ENCODE measurements at regions not wholly inside any gene's neighbourhood (a gene's known extent, or its start where the extent isn't known, plus 50 kb on each side); places are given as distances from the start of the nearest gene placed in this dataset.
"Not testable (repeated sequence)": the region's sequence is repeated elsewhere in the genome, so short reads cannot be mapped to it uniquely, and the experiment has no call there.

DNA sequence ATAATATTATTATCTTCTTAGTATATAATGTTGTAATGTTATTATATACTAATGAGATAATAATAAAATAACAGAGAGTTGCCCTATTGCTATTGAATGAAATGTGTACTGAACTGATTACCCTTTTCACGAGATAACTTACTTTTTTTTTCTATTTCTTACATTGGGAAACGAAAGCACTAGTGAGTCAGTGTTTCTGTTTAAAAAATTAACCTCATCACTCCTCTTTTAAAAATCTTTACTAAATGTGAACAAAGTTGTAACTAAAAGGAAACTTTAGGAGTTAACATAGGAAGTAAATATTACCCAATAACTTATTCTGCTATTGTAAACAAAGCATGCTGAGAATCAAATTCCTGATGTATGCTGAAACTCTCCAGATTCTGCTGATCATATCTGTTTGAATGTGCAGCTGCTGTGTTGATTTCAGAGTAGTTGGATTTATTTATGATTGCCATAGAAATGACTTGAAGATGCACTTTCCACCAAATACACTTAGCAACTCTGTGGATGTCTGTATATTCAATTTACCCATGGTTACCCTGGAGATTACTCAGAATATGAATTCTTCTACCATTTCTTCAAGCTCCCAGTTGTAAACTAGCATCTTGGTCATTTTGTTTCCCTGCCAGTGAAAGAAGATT, 523.4 kb downstream of the TENT5A start:
- DNase-seq: no peak

DNA sequence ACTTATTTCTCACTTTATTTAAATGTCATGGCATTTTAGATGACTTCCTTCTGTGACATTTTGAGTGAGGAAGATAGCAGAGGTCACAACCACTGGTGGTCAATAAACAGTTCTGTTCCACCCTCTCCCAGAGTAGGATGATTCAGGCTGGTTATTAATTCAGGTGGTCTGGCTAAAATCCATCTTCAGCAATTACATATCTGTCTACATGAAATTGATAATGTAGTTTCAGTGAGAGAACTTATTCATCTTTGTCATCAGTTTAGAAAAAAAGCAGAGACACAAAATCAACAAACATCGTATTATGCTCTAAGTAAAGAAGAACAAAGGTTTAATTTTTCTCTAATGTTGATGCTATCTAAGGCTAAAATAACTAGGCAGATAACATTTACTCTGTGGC, 525.5 kb downstream of the TENT5A start:
- no peak for DNase-seq

DNA sequence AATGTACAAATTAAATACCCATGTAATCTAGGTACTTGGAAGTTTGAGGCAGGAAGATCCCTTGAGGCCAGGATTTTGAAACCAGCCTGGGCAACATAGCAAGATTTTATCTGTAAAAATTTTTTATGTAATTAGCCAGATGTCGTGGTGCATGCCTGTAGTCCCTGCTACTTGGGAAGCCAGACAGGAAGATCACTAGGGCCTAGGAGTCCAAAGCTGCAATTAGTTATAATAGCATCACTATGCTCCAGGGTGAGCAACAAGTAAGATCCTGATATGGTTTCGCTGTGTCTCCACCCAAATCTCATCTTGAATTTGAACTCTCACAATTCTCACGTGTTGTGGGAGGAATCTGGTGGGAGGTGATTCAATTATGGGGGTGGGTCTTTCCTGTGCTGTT, 535.8 kb downstream of the TENT5A start:
- DNase-seq: no peak

- DNase-seq: no peak
Measured at GRCh38 chr6:81215092-81215432, 537.4 kb downstream of the TENT5A start.

- DNase-seq: no peak
Measured at GRCh38 chr6:81214414-81215091, 537.9 kb downstream of the TENT5A start.

DNA sequence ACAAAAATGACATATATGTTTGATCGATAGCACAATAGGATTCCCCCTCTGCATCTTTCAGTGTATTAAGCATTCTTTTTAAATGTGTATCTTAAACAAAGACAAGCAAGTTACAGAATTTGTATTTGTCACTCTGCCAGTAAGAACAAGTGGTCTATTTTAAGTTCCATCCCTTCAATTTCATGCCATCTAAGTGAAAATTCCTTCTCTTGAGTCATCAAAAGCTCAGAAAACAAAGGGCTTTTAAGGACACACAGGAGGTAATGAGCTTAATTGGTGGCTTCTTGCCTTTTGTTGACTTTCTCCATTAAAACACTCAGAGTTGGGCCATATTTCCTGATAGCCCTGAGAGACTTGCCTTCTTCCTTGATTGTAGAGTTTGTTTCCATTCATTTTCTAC, 547.8 kb downstream of the TENT5A start:
- no peak for DNase-seq

DNA sequence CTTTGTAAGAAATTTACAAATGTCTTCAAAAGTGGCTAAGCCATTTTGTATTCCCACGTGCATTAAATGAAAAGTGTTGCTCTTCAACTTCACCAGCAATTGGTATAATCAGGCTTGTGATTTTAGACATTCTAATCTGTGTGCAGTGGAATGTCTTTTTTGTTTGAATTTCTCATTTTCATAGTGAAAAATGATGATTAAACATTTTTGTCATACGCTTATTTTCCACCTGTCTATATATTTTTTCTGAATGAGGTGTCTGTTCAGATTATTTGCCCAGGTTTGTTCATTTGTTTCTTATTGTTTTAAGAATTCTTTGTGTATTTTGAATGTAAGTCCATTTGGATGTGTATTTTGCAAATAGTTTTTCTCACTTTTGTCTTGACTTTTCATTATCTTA, 558.1 kb downstream of the TENT5A start:
- no peak for DNase-seq

DNA sequence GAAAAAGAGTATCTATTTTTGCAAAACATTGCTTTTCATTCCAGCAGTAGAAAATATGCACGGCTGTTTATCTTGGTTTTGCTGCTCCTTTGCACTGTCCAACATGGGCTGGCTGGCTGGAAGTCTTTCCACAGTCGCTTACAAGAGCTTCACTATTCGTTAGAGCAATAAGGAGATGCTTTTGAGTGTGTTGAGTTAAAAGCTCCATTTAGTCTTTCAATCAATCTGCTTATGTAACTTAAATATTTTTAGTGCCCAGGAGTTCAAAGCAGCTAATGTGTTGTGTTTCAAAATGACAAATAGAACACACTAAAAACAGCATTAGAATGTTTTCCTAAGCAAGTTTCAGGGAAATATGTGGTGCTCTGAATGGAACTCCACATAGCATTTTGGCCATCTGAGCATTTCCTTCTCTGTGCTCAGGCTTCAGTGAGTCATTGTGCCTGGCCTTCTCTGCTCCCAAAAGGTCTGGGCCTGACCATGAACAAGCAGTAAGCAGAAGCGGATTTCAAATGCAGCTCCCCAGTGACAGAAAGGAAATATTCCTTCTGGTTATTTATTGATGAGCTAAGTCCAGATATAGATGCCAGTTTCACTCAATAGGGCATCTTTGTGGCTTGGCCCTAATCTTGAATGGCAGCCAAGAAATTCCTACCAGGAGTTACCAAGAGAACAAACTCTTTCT, 580.3 kb downstream of the TENT5A start:
- DNase-seq: no peak

DNA sequence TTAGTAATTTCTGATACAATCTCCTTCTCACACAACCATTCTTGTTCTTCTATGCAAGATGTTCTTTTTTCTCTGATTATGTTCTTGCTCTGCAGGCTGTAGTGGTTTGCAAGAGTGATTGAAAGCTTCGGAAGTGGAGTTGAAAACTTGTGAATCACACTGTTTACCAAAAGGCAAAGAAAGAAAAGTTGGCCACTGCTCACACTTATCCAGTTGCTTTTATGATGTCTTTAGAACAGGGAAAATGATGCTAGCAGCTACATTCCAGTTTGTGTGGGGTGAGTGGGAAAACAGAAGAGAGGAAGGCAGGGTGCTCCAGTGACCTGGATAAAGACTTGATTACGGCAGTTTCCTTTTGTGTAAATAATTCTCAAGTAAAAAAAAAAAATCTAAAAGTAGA, 583.3 kb downstream of the TENT5A start:
- DNase-seq: no peak

- DNase-seq: no peak
Measured at GRCh38 chr6:81166770-81167169, 585.7 kb downstream of the TENT5A start.

GRCh38 chr6:81158956-81159355, 593.5 kb downstream of the TENT5A start:
- no peak for DNase-seq

DNA sequence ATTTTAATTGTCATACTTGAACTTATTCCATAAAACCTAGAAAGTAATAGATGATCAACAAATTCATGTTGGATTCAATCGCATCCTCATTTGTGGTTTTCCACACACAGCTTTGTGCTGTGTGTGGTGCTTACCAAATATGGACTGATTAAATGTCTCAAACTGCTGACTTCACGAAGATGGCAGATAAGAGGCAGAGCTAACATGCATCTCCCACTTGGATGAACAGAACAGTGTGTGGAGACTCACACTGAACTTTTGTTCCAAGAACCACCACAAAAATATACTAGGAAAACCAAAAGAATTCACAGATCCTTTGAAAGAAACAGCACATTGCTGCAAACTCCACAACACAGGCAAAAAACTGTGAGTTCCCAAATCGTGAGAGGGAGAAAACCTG, 603.7 kb downstream of the TENT5A start:
- no peak for DNase-seq

DNA sequence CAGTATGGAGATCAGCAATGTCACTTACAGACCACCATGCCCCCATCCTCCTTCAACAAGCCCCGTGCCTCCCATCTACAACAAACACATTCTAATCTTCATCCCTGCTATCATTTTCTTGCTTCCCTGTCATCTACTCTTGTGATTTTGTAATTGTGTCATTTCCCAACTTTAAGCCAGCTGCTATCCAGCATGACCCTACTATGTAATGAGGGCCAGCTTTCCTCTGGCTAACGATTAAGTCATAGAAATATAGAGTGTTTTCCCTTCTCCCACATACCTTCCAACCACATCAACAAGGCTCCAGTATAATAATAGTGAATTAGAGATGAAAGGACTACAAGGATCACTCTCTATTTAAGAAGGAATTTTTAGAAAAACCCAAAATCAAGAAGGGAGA, 607.0 kb downstream of the TENT5A start:
- DNase-seq: no peak

DNA sequence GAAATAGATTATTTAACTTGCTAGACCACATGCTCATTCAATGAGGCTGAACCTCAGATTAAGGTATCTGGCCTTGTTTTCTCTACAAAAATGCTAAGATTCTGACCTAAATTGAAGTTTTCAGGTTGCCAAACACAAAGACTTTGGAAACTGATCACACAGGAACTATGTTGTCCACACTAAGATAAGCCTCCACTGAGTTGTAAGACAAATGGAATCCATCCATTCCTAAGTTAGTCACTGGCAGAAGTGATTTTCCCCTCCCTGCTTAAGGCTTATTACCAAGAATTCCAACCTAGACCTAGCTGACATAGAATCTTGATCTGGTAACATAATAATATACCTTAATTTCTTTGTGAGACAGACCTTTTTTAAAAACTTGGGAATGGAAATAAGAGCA, 608.1 kb downstream of the TENT5A start:
- no peak for DNase-seq

DNA sequence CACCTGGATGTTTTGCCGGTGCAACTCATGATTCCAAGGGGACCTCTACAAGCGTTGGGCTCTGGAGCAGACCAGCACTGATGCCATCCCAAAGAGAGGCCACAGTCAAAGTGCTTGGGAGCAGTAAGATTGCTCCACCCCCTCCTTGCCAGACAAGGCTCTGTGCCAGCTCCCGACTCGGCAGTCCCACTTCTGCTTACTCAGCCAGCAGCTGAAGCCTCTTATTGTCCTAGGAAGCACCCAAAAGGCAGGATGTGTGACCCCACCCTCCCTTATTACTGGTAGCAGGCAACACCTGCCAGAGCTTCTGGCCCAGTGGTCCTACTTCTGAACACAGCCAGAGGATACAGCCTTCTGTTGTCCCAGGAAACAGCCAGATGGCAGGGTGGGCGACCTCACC, 614.2 kb downstream of the TENT5A start:
- no peak for DNase-seq

GRCh38 chr6:81130969-81131368, 621.5 kb downstream of the TENT5A start:
- no peak for DNase-seq

- no peak for DNase-seq
Measured at GRCh38 chr6:81130061-81130460, 622.4 kb downstream of the TENT5A start.

DNA sequence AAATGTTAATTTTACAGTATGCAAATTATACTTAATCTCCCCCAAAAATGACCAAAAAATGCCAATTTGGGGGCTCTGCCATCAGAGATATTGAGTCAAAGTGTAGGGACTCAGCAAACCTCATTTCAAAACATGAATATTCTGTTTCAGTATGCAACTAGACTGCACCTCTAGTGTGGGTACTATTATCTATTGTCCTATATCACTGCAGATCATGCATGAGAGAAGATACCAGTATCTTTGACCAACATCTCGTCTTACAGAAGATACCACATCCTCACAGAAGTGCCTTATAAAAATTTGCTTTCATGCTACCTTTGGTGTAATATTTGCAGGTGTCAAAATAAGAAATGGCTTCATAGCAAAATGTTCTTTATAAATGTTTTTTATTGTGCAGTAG, 623.8 kb downstream of the TENT5A start:
- no peak for DNase-seq

DNA sequence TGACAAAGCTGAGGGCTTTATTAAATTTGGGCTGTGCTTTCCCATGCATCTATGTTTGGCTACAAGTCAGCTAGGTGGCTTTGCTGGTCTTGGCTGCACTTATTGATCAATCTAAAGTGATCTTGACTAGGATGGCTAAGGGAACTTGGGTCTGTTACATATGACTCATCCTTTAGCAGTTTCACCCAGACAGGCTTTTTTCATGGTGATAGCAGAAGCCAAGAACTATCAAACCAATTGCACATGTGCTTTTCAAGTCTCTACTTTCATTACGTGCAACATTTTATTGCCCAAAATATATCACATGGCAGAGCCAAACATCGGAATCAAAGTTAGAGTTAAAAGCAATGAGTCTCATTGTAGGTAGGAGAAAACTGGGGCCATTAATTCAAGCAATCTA, 626.3 kb downstream of the TENT5A start:
- DNase-seq: no peak

DNA sequence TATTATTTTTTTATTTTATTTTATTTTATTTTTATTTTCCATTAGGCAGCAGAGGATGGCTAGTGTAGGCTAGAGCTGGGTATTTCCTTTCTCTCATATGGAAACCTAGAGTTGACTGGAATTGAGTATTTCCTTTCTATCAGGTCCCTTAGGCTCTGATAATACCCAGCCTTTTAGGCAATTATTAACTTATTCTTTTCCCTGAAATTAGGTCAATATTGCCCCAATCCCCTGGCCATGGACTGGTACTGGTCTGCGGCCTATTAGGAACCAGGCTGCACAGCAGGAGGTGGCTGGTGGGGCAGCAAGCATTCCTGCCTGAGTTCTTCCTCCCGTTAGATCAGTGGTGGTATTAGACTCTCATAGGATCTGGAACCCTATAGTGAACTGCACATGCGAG, 632.2 kb downstream of the TENT5A start:
- DNase-seq: no peak

GRCh38 chr6:81105998-81106397, 646.5 kb downstream of the TENT5A start:
- no peak for DNase-seq

DNA sequence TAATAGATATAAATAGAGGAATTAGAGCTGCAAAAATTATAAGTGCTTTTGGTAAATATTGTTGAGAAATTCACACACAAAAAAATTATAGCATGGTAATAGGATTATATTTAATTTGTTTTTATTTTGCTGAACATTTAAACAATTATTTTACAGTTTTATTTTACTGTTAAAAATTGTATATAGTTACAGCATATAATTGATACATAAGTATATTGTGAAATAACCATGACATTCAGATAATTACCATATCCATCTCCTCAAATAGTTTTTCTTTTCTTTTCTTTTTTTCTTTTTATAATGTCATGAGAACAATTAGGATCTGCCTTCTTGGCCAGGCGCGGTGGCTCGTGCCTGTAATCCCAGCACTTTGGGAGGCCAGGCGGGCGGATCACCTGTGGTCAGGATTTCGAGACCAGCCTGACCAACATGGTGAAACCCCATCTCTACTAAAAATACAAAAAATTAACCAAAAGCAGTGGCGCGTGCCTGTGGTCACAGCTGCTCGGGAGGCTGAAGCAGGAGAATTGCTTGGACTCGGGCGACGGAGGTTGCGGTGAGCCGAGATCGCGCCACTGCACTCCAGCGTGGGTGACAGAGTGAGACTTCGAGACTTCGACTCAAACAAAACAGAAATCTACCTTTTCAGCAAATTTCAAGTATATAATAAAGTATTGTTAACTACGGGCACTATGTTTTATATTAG, 654.2 kb downstream of the TENT5A start:
- no peak for DNase-seq

GRCh38 chr6:81096464-81096863, 656.0 kb downstream of the TENT5A start:
- DNase-seq: not testable (repeated sequence)

DNA sequence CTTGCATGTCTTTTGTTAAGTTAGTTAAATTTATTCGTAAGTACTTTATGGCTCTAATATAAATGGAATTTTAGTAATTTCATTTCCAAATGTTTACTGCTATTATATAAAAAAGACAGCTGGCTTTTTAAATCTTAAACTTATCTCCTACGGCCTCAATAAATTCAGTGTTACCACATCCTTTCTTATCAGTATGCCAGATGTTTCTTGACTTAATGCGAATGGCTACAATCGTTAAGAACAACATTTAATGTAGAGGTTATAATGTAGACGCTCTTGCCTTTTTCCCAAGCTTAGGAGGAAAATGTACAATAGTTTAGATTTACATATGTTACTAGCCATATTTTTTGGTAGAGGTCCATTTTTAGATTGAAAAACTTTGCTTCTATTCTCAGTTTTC, 659.4 kb downstream of the TENT5A start:
- DNase-seq: no peak

All from NCI-H82 (cell line).